Hepatic stellate cell (primary cell): ENCODE measurements at regions not wholly inside any gene's neighbourhood (a gene's known extent, or its start where the extent isn't known, plus 50 kb on each side); places are given as distances from the start of the nearest gene placed in this dataset.
"Not testable (repeated sequence)": the region's sequence is repeated elsewhere in the genome, so short reads cannot be mapped to it uniquely, and the experiment has no call there.

Source experiments
- DNase-seq: peaks from one replicate; pipeline ENCODE4 v3.0.0; 2011; ENCODE audit warnings: low spot score

DNA sequence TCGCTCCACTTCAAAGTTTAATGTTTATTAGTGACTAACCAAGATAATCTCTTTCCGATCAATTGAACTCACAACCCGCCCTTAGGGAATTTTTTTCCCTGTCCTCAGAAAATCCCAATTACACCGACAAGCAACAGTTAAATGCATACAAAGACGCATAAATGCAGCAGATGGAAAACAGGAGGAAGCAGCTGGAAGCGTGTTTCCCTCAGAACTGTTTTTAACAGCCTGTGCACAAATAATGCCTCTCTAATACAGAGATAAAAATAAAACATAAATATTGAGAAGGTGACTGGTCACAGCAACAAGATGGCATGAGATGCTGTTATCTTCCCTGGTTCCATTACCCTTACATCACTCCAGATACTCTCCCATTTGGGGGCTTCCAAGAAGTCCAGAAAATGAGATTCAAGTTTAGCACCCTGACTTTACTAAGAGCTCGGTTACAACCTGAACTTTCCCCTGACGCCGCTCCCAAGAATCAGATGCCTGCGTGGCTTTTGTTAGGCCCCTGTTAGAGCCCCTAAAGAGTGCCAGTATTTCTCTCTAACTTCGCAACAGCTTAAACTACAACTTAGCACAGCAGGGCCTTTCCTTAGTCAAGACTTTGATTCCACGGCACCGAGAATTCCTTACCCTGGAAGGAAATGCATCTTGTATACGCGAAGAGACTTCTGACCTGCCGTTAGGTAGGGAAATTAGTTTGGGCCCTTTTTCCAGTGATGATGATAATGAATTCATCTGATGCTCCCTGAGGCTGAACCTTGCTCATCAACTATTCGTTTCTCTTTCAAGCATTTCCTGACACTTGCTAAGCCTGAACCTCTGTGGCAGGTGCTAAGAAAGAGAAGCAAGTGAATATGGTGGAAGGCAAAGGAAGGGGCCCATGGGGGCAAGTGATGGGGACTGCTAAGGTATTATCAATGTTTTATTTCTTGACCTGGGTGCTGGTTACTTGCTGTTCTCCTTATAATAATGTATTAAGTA, 137.7 kb upstream of the SMYD2 start:
- DNase-seq = no peak

DNA sequence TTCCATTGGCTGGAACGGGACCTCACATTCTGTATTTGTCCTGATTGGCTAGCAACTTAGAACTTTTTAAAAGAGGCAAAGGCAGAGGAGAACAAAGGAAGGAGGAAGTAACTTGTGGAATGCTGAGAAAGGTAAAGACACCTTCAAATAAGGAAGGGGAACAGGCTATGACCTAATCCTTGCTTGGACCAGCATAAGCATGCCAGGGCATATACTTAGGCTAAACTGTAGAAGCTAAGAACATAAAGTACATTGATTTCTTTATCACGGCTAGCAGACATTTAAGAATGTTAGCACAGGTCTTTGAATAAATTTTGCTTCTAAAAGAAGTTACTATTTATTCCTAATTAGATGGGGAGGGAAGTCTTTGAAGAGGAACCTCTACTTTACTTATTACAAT, 136.4 kb upstream of the SMYD2 start:
- not testable (repeated sequence) for DNase-seq

DNA sequence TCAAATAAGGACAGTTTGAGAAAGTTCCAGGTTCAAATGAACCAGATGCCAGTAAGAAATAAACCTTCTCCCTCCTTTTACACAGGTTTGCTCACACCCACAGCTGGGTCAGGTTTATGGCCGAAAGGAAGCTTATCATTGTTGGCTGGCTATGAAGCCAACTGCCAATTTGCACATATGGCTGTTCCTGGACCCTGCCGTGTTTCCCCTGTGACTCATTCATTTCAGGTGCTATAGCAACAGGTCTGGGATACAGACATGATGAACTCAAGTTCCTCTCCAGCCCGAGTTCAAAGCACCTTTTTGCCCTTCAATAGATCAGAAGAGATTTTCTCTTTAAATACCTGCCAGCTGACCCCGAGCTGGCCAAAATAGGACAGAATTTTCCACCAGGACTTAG, 134.4 kb upstream of the SMYD2 start:
- DNase-seq = no peak

DNA sequence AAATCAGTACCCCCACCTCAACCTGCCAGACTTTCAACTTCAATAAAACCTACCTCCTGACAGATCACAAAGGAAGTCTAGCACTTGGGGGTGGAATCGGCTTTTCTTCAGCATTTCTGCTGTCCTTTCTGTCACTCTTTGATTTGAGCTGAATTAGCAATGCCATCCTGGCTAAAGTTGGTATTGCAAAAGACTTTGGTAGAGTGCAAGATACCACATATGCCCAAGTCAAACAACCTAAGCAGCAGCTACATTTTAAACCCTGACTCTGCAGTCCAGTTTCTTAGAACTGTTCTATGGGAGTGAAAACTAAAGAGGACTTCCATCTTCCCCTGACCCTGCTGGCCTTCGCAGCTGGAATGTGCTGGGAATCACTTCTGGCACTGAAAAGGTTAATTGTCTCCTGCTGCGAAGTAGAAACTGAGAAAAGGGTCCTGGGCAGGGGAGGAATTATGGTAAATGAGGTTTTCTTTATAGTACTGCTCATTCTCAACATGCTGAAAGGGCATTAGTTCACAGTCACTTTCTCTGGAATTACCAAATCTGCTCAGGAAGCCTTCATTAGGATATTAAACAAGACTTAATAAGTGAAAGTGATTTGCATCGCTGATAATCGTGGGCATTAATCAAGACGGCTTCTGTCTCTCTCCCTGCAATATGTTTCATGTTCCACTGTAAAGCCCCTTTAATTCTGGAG, 126.2 kb upstream of the SMYD2 start:
- no peak for DNase-seq

DNA sequence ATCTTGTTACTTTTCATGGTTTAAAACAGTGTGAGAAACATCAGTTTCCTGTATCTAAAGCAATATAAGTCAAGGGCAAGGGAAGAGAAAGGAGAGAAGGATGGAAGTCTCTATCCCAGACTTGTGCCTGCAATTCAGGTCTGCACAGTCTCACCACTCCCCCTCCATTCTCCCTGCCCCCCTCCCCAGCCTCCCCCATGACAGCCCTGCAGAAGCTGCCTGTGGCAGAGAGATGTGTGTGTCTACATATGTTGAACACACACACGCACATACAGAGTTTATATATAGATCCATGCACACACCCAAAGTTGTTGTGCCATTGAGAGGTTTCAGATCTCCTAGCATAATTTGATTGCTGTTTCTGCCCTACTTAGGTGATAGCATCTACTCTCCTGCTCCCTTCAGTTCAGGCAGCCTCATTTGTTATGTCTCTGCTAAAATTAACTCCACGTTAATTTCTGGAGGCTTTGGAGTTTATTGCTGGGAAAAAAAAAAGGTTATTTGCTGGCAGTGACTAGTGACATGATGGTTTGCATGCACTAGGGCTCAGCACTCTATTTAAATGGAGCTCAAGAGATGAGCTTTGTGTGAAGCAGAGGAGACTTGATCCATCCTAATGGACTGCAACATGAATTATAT, 124.9 kb upstream of the SMYD2 start:
- DNase-seq = no peak

DNA sequence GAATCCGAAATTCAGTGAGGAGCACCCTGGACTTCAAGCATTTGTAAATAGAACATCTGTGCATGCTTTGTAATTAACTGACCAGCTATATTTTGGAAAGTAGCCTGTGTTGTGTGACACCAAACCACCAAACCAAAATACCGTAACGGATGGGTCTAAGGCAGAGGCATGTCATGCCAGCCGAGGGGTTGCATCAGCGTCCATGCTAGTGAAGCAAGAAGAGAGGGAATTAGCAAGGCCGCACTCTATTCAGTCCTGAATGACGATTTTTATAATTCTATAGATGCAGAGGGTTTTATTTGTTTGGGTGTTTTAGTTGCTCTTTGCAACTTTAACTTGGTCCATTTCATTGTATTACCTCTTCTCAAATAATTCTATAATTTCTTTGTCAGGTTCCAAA, 116.8 kb upstream of the SMYD2 start:
- no peak for DNase-seq

DNA sequence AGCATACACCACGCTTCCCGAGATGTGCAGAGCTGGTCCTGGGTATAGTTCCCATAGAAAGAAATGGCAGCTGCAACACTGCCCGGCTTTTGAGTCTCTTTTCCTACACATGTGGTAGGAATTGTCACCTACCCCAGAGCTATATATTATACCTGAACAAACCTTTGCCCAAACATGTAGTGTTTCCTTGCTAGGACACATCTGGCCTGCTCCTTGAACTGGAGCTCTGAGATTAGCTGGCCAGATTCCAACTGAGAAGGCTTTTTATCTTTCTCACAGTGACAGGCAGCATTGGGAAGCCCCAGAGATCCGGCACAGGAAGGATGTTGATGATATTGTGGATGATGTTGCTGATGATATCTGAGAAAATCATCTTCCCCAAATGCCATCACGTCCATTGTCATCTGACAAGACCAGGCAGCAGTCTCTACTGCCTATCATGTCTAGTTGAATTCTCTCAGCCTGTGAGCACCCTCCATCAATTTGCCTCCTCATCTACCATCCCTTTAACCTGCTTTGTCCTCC, 115.0 kb upstream of the SMYD2 start:
- DNase-seq = no peak

DNA sequence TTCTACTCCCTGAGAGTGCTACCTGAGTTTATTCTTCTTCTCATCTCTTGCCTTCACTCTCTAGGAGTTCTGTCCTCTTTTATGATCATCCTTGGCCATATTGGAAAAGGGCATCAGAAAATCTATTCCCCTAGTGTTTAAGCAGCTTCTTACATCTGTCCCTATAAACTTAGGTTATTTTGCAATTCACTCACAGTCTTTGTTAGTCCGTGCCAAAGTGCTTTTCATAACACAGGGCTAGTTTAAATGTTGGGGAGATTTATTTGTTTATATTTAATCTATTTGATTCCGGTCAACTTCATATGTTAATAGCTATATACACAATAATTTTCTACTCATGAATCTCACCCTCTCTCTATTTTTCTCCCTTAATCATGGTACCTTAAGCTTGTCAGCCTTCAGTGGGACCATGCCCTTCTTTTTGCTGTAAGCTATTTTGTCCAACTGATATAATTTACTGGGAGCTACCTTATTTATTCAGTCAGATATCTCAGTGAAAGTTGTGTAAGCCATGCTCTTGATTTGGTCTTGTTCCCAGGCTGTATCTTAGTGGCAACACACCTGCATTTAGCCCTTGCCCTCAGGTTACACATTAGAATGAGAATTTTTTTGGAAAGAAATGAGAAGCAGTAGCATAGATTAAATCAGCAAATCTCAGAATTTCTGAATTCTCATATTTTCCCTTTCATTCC, 106.3 kb upstream of the SMYD2 start:
- DNase-seq = no peak

DNA sequence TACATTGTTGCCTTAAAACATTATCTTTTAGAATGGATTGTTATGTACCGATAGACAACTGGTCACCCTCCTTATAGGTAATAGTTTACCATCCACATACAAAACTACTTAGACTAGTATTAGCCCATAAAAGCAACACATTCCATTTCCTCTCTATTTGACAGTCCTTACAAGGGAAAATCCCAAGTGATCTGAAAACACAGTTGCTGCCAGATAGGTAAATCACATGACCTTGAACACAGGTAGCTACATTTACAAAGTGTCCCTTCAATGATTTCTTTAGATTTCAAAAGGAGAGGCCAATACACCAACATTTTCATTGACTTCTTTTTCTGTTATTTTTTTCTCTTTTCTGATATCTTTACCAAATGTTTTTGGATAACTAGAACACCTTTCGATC, 102.9 kb upstream of the SMYD2 start:
- no peak for DNase-seq

DNA sequence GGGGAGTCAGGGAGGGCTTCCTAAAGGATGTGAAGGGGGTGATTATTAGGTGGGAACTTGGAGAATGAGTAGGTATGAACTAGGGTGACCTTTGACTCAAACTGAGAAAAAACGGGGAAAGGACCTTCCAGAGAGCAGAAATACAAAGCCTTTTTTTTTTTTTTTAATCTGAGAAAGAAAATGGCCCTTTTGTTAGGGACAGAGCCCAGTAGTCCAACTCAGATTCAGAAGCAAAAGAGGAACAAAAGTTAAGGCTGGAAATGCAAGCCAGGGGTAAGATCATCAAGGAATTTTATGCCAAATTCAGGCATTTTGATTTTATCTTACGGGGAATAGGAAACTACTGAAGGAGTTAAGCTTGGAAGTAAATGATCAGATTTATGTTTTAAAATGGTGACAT, 96.0 kb upstream of the SMYD2 start:
- DNase-seq = no peak

DNA sequence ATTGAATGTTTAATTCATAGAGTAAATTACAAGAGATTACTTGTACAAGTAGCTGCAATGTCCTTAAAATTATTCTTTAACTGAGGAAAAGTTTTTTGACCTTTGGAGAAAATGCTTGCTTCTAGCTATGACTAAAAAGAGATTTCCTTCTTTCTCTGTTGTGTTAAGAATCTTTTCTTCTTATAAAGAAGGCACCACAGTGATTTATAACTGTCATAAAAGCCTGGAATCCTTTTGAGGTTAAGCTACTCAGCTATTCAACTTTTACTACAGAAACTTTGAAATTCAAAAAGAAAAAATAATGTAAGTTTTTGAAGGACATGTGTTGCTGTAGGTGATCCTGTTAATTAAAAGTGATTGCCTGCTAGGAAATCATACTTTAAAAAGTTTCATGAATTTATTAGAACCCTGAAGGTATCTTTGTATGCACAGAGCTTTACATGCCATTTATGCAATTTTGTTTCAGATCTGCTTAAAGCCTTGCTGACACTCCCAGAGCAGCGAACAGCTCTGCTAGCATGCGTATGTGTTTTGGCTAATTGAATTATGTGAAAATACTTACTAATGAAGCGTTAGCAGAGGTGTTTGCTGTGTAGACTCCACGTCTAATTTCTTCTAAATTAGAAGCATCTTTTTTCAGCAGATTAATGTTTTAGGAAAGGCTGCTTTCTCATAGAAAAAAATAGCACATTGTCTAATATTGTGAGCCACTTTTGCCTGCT, 94.7 kb upstream of the SMYD2 start:
- no peak for DNase-seq

DNA sequence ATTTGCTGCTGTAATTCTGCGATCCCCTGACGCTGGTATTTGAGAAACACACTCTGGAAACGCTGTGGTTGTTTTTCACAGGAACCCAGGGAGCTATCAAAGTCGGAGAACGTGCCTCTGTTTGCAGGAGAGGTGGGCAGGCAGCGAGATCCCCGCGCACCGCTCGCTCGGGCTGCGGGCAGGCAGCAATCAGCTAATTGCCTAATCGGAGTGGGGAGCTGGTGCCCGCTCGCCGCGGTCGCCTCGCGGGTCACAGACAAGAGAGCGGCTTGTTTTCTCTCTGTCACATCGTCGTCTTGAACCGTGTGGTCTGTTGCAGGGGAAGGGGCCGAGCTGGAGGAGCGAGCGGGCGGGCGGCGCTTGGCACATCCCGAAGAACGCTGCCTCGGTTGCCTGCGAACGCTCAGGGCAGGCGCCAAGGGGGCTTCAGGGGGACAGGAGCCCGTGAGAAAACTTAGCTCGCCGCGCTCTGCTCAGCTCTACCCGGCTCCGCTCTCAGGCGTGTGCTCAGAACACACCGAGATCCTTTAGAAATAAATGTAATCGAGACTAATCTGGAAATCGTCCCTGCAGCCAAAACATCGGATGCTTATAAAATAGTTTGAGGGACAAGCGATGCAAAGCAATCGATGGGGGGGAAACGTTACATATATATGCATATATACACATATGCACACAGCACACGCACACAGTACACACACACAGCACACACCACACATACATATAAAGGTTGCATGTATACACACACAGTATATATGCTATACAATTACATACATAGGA, 93.6 kb upstream of the SMYD2 start:
- DNase-seq = no peak

DNA sequence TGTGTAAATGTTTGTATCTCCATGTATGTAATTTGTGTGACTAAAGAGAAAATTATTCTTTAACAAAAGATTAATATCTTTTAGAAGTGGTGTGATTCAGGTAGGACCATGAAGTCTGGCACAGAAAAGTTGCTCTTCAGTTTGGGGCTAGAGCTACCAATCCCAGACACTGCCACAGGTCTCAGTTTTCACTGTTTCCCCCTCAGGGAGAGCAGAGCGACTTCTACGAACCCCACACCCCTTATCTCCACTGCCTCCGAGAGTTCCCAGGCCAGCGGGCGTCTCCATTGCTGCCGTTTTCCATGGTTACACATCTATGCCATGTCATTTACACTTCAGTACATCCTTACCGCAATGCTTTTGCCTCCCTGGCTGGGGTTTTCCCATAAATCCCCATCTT, 93.0 kb upstream of the SMYD2 start:
- no peak for DNase-seq

DNA sequence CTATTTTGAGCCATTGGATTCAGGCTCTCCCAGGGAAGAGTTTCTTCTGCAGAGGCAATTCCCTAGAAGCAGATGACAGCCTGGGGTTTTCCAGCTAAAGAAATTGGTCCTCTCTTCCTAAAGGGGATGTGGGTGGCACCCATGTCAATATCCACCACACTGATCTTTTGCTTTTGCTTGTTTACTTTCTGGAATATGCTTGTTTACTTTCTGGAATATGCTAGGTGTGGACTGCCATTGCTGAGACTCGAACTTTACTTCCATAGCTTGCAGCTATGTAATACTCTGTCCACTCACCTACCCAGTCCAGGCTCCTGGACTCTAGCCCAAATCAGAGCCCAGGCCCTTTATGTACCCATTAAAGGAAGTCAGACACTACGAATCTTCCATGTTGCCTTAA, 92.1 kb upstream of the SMYD2 start:
- no peak for DNase-seq

DNA sequence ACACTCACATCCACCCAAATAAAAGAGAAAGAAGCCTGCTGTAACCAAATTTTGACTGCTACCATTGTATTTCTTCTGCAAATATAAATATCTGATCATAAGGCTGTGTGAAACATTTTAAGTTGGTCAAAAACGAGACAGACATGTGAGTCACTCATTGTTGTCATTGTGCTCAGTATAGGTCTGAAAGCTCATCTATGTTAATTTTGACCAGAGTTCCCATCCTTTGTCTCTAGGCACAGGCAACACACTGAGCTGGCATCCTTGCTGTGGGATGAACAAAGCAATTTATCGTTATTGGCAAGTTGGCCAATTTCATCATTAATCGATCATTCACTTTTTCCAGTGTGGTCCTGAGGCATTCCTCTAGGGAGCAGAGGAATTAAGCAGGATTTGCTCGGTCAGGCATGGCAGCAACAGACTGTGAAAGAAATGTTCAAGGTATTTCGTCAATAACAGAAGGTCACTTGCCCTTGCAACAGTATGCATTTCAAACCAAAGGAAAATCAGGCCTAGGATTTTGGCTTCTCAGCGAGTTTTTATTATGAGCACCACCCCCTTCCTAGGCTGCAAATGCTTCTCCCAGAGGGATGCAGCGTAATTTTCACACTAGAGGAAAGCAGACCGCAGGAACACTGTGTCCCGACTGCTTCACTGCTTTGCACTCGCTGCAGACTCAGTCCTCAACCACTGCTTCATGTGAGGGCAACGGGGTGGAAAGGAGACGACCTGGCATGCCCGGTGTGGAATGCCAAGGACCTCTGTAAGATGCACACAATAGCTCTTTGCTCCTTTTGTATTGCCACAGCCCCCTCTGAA, 87.9 kb upstream of the SMYD2 start:
- DNase-seq = no peak

DNA sequence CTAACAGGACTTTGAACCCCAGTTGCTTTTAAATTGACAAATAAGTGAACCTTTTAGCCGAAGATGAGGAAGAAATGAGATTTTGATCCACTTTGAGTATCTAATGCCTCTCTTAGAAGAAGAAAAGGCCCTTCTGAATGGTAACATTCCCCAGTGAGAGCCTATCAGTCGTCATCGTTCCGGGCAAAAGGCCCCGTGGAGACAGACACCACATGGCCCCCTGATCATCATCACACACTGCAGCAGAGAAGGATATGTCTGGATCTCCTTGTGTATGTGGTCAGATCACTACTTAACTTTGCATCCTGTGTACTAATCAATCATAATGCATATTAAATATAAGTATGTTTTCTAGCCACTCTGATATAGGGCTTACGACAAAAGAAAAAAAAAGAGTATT, 87.3 kb upstream of the SMYD2 start:
- no peak for DNase-seq

DNA sequence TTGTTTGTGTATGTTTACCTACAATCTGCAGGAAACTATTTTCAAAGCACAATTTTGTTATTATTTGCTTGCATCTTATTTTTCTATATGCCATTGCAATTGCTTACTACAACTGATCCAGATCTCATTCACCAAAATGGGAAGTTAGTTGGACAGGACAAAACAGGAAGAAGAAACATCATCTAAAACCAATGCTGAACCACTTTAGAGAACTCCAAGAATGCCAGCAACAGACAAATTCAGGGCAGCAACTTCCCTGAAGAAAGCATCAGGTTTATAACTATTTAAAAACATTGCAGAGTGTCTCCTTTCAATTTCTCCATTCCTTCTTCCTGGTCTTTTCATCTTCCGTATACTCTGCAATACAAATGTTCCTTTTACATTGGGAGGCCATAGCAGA, 82.4 kb upstream of the SMYD2 start:
- no peak for DNase-seq

DNA sequence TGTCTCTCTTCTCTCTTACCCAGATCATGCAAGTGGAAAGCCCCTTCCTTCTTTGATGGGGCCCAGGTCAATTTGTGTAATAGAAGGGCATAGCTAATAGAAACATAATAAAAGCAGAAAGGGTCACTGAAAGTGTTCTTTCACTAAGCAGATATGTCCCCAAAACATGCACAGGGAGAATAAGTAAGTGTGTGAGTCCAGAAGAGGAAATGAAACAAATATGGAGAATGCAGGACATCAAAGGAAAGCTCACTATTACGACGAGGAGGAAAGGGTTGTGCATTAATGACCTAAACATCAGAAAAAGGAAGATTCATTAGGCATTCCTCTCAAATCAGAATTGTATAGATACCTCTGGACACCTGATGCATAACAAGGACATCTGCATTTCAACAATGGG, 81.4 kb upstream of the SMYD2 start:
- DNase-seq = no peak

DNA sequence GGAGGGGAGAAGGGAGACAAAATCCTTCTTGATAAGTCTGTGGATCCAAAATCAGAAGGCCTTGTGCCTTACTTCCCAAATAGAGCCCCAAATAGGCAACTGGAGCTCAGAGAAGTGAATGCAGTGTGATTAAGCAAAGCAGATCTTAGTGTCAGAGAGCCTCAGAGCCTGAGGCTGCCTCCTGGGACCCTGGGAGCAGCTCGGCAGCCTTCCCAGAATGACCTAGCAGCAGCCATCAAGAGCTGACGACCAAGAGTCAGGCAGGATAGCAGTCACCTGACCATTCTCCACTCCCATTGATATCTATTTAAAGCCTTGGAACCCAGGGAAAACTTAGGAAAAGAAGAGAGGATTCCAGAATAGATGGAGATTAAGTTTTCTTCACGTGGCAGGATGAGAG, 78.0 kb upstream of the SMYD2 start:
- DNase-seq = no peak

DNA sequence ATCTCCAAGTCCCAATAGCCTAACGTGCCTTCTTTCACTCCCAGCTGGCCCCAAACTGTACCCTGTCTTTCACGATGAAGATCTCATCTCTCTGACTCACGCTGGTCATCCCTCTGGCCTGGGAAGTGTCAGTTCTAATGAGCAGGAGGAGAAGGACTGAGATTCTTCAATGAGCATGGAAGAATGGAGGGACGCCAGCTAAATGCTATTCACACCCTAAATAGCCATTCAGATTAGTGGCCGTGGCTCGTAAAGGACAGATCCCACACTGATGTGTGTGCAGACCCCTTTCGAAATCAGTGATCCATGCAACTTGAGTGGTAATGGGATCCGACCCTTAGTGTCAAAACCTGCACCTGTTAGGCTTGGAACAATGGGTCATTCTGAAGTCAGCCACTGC, 75.9 kb upstream of the SMYD2 start:
- DNase-seq = no peak
